K562 (cell line): ENCODE measurements at regions not wholly inside any gene's neighbourhood (a gene's known extent, or its start where the extent isn't known, plus 50 kb on each side); places are given as distances from the start of the nearest gene placed in this dataset.

Source experiments
- ARID4B ChIP-seq: sonication (generic); formaldehyde crosslinking; IDR thresholded peaks from 2 replicates; pipeline ENCODE4 v1.8.0; 2022; ENCODE audit warnings: mild to moderate bottlenecking, missing genetic modification reagents
- ATF2 ChIP-seq: sonication (generic); formaldehyde crosslinking; IDR thresholded peaks from 2 replicates; pipeline ENCODE4 v1.8.1; 2022; ENCODE audit warnings: missing genetic modification reagents
- GABPB1 ChIP-seq: sonication (generic); formaldehyde crosslinking; IDR thresholded peaks from 2 replicates; pipeline ENCODE4 v1.8.0; 2022; ENCODE audit warnings: mild to moderate bottlenecking, missing genetic modification reagents
- GTF2B ChIP-seq: IDR thresholded peaks from 2 replicates; pipeline ENCODE4 v1.6.1; 2011; ENCODE audit not compliant: insufficient read length; ENCODE audit errors: extremely low read depth
- TCFL5 ChIP-seq: fragments of 250-450 bp; sonication (Bioruptor Pico); conservative IDR thresholded peaks from 2 replicates; pipeline ENCODE4 v1.6.1; 2021; ENCODE audit warnings: mild to moderate bottlenecking, moderate library complexity, matching md5 sums
- XRCC4 ChIP-seq: IDR thresholded peaks from one replicate; pipeline ENCODE4 v1.6.1; 2011; ENCODE audit not compliant: insufficient read depth, insufficient read length; ENCODE audit errors: extremely low read depth
- ZKSCAN8 ChIP-seq: fragments of 200-800 bp; sonication (Bioruptor generic); IDR thresholded peaks from 2 replicates; pipeline ENCODE4 v1.6.1; 2016; ENCODE audit warnings: missing genetic modification characterization, missing compliant biosample characterization

GRCh38 chr10:111956841-111957240 lies 226.7 kb downstream of the GPAM start (continued):
- TF ChIP-seq XRCC4 (no peak), TCFL5 (CRISPR knock-in tag) (no peak), ZKSCAN8 (no peak), GTF2B (no peak), ARID4B (CRISPR knock-in tag) (no peak), GABPB1 (CRISPR knock-in tag) (no peak), ATF2 (CRISPR knock-in tag) (no peak)
